ENCODE measurements at regions not wholly inside any gene's neighbourhood (a gene's known extent, or its start where the extent isn't known, plus 50 kb on each side); places are given as distances from the start of the nearest gene placed in this dataset.

- DNase-seq (ENCODE audit: low read depth) = no peak
- H3K4me3 ChIP-seq (ENCODE audit: low read depth, low read length) = no peak overlapping the region
- no peak for TF ChIP-seq CTCF (conservative IDR thresholded peaks at IDR 0.05; ENCODE audit: low read depth, low read length)
These were observed 746.5 kb upstream of the ZNF608 start for GRCh38 chr5:125492977-125493376.

- no peak for TF ChIP-seq CTCF (conservative IDR thresholded peaks at IDR 0.05; ENCODE audit: low read depth, low read length)
- no peak overlapping the region for H3K4me3 ChIP-seq (ENCODE audit: low read depth, low read length)
- DNase-seq (ENCODE audit: low read depth) = no peak
These were observed 750.0 kb upstream of the ZNF608 start for GRCh38 chr5:125496393-125496792.

- TF ChIP-seq CTCF (conservative IDR thresholded peaks at IDR 0.05; ENCODE audit: low read depth, low read length) = no peak
- H3K4me3 ChIP-seq (ENCODE audit: low read depth, low read length) = no peak overlapping the region
- no peak for DNase-seq (ENCODE audit: low read depth)
These were observed 751.2 kb upstream of the ZNF608 start for GRCh38 chr5:125497651-125498050.

GRCh38 chr5:125499636-125500332 is 753.3 kb upstream of the ZNF608 start:
- DNase-seq (ENCODE audit: low read depth) = no peak
- no peak for TF ChIP-seq CTCF (conservative IDR thresholded peaks at IDR 0.05; ENCODE audit: low read depth, low read length)
- H3K4me3 ChIP-seq (ENCODE audit: low read depth, low read length) = no peak overlapping the region

- DNase-seq (ENCODE audit: low read depth) = no peak
- no peak overlapping the region for H3K4me3 ChIP-seq (ENCODE audit: low read depth, low read length)
- no peak for TF ChIP-seq CTCF (conservative IDR thresholded peaks at IDR 0.05; ENCODE audit: low read depth, low read length)
These were observed 755.0 kb upstream of the ZNF608 start for GRCh38 chr5:125501396-125501795.

- TF ChIP-seq CTCF (conservative IDR thresholded peaks at IDR 0.05; ENCODE audit: low read depth, low read length) = no peak
- DNase-seq (ENCODE audit: low read depth) = no peak
- no peak overlapping the region for H3K4me3 ChIP-seq (ENCODE audit: low read depth, low read length)
These were observed 757.5 kb upstream of the ZNF608 start for GRCh38 chr5:125503946-125504345.

GRCh38 chr5:125505115-125505514 is 758.7 kb upstream of the ZNF608 start:
- TF ChIP-seq CTCF (conservative IDR thresholded peaks at IDR 0.05; ENCODE audit: low read depth, low read length) = no peak
- no peak overlapping the region for H3K4me3 ChIP-seq (ENCODE audit: low read depth, low read length)
- no peak for DNase-seq (ENCODE audit: low read depth)
